Left forelimb (tissue), 1 donor: ENCODE measurements at regions not wholly inside any gene's neighbourhood (a gene's known extent, or its start where the extent isn't known, plus 50 kb on each side); places are given as distances from the start of the nearest gene placed in this dataset.
A peak's percentile ranks its signal among the peaks of the same experiment; 100 is the strongest.

Experiments used
- DNase-seq: peaks from one replicate; pipeline ENCODE4 v3.0.0-alpha.2; 2018; ENCODE audit warnings: low spot score

GRCh38 chr14:101227611-101228594 lies 324.4 kb upstream of the RTL1 start:
- DNase-seq, result peak; percentile 49

GRCh38 chr14:101228949-101229541 lies 325.5 kb upstream of the RTL1 start:
- peak; percentile 60 for DNase-seq

- DNase-seq, result peak; percentile 41
These were observed 326.1 kb upstream of the RTL1 start for GRCh38 chr14:101229666-101230065.

GRCh38 chr14:101230161-101230850 lies 326.8 kb upstream of the RTL1 start:
- peak; percentile 37 for DNase-seq

DNA sequence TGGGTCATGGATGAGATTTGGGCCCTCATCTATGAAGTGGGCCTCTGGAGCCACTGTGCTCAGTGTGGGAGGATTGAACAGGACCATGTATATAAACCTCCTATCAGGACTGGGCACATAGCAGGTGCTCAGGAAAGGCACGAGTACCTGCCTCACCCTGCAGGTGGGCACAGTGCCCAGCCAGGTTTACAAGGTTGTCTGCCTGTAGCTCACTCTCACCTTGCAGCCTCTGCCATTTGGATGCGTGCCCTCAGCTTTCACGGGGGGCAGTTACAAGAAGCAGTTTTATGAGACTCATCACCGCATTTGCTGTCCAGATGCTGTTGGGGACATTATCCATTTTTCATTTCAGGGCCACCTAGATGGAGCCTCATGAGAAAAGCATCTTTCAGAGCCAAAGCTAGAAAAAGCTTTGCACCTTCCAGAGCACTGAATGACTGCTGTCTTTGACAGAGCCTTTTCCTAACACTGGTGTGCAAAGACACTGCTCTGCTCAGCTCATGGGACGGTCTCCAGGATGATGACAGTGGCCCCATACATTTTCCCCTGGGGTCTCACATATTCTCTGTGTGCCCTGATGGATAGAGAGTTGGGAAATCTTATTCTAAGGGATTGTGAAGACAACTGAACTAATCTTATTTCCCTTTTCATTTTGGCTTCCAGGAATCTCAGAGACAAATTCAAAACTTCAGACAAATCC lies 327.5 kb upstream of the RTL1 start:
- DNase-seq, result no peak

- DNase-seq, result peak; percentile 53
These were observed 328.3 kb upstream of the RTL1 start for GRCh38 chr14:101231828-101232227.

GRCh38 chr14:101232340-101233020 lies 328.8 kb upstream of the DIO3 start:
- peak; percentile 41 for DNase-seq

- DNase-seq, result peak; percentile 63
These were observed 328.3 kb upstream of the DIO3 start for GRCh38 chr14:101233021-101233366.

- peak; percentile 36 for DNase-seq
These were observed 327.9 kb upstream of the DIO3 start for GRCh38 chr14:101233391-101233790.

DNA sequence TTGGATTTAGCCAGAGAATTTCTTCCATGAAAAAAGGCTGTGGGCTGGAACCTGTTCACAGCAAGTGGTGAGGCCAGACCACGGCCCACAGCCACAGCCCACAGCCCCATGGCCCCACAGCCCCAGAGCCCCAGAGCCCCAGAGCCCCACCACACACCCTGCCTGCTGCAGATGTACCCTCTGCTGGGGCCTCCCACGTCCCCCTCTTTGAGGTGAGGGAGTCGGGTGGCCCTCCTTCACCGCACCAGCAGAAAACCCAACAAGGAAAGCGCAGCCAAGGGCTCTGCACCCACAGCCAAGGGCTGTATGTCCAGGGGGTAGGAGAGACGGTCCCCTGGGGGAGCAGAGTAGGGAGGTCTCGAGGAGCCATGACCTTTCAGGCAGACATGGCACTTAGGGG lies 327.5 kb upstream of the DIO3 start:
- peak; percentile 59 for DNase-seq

GRCh38 chr14:101234244-101234937 lies 326.9 kb upstream of the DIO3 start:
- peak; percentile 63 for DNase-seq

GRCh38 chr14:101234999-101235334 lies 326.3 kb upstream of the DIO3 start:
- DNase-seq, result peak; percentile 64

DNA sequence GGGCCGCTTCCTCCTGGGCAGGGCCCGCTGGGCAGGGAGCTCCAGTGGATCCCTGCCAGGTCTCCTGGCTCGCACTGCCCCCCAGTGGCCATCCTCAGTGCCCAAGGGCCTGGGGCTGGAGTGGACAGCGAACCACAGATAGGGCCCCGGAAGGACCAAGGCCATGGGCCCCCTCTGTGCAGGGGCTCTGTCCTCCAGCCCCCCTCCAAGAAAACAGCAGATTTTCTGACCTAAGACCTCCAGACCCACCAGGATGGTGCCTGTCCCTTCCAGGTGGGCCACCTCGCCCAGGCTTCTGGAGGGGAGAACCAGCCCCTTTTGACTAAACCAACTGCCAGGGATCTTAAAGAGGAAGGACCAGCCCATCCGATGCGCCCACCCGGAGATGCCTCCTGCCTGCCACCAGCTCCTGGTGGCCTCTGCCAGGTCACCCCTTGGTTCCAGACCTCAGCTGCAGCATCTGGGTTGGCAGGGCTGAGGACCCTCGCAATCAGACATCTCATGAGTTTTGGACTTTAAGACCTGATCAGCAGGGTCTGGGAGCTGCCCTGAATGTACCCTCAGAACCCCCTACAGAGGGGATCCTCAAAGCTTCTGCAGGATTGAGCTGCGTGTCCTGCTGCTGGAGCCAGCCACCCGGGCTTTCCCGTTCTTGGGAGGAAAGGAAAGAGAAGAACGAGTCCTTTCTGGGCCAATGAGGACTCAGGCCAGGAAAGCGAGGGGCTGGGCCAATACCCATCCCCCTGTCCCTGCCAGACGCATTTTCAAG lies 325.8 kb upstream of the DIO3 start:
- DNase-seq, result peak; percentile 55

- DNase-seq, result peak; percentile 61
These were observed 324.6 kb upstream of the DIO3 start for GRCh38 chr14:101236496-101237251.

DNA sequence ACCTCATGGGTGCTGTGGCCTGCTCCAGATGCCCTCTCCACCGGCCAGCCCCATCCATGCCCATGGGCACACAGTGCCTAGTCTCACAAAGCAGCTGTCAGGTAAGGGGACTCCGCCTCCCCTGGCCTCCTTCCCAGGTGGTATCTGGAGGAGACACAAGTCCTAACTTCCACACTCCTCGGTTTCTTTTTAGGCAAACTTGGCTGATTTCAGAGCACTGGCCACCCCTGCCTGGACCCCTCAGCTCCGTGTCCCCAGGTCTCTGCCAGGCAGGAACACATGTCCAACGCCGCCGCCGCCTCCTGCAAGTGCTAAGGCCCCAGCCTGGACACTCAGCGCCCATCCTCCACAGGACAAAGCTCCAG lies 324.1 kb upstream of the DIO3 start:
- DNase-seq, result no peak

- no peak for DNase-seq
These were observed 322.2 kb upstream of the DIO3 start for GRCh38 chr14:101239065-101239464.

DNA sequence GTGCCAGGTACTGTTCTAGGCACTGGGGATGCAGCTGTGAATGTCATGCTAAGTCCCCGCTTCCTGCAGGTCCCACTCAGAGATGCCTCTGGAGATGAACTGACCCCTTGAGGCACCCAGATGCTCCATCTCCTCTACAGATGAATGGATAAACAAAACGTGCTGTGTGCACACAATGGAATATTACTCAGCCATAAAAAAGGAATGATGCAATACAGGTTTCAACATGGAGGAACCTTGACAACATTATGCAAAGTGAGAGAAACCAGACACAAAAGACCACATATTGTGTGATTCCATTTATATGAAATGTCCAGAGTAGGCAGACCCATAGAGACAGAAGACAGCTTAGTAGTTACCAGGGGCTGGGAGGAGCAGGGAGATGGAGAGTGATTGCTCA lies 320.1 kb upstream of the DIO3 start:
- peak; percentile 22 for DNase-seq

GRCh38 chr14:101241807-101242278 lies 319.5 kb upstream of the DIO3 start:
- peak; percentile 41 for DNase-seq
